Right forelimb (tissue), 1 donor: ENCODE measurements at regions not wholly inside any gene's neighbourhood (a gene's known extent, or its start where the extent isn't known, plus 50 kb on each side); places are given as distances from the start of the nearest gene placed in this dataset.
"Not testable (repeated sequence)": the region's sequence is repeated elsewhere in the genome, so short reads cannot be mapped to it uniquely, and the experiment has no call there.

Source experiments
- DNase-seq: peaks from one replicate; pipeline ENCODE4 v3.0.0-alpha.2; 2018

DNA sequence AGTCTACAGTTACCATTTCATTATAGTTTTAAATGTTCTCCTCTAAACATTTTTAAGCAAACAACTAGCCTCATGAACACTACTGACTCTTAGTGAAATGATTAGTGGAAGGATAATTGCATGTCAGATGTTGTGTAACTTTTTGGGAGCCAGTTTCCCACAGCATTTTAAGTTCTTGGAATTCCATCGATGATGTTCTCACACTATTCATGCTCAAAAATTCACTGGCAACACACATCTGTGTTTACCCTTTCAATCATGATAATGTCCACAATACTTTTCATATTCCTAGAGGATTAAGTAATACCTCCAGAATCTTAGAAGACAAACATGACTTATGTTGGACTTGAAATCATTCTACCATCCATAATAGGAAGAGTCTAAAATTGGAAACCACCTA, 678.1 kb upstream of the ID4 start:
- DNase-seq: no peak

DNA sequence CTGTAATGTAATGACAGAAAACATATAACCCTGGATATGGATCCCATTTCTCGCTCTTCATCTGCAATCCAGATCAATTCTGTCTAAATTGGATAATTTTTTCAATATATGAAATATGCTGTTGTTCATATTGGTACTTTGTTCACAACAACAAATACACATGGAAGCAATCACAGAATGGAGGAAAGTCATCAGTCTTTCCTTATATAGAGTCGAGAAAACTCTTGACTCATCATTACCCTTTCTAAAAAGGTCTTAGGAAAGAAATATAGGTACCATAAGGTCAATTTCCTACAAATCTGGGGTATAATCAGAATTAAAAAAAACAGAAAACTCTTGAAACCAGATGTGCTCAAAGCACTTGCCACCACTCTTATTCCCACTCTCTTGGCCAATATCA, 677.6 kb upstream of the ID4 start:
- DNase-seq: no peak

DNA sequence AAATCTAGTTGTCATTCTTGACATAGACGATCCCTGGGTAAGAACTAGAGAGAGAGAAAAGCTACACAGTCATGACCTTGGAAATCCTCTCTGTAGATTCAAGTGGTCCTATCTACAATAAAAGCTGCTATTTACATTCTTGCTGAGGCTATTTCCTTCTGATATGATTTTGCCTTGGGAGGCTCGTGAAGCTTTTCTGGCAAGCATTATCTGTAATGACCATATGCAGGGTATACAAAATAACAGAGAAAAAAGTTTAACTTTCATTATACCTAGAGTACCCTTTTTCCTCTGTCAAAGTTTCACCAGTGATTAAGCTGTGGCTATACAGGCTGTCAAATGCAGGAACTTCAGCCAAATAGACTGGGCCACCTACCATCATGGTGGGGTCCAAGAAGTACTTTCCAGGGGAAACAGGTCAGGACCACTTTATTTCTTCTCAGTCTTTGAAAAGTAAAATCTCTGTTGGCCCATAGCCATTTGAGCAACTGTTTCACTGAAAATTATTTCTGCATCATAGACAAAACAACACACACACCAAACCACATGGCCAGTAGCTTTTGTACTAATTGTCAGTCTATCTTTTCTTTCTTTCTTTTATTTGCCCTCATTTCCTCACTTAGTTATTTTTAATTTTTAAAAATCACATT, 677.0 kb upstream of the ID4 start:
- no peak for DNase-seq

GRCh38 chr6:19167251-19167650, 669.9 kb upstream of the ID4 start:
- DNase-seq: no peak

- no peak for DNase-seq
Observed at GRCh38 chr6:19169366-19169765, 667.8 kb upstream of the ID4 start.

- DNase-seq: no peak
Observed at GRCh38 chr6:19175023-19175422, 662.1 kb upstream of the ID4 start.

- DNase-seq: peak; percentile 63
Observed at GRCh38 chr6:19180348-19181072, 656.7 kb upstream of the ID4 start.

DNA sequence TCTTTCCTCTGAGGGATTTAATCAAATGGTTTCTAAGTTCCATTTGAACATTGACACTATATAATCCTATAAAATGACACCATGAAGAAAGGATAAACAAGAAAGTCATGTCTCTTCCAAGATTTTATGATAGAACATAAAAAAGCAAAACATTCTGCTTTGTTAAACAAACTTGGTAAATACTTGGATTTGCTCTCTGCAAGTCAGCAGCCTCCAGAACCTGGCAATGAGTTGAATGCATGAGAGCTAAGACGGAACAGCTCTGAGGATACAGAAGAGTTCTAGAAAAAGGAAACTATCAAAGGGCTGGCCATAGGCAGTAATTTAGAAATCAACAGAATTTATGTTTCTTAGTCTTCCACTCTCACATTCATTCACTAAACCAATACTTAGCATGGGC, 656.0 kb upstream of the ID4 start:
- no peak for DNase-seq

- no peak for DNase-seq
Observed at GRCh38 chr6:19193624-19194023, 643.5 kb upstream of the ID4 start.

DNA sequence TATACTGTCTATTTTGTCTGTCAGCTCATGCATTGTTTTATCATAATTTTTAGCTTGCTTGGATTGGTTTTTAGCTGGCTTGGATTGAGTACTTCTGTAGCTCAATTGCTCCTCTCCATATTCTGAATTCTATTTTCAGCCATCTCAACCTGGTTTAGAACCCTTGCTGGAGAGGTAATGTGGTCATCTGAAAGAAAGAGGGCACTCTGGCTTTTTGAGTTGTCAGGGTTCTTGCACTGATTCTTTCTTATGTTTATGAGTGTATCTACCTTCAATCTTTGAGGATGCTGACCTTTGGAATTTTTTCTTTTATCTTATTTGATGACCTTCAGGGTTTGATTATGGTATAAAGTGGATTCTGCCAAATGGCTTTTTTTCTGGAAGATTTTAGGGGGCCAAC, 632.7 kb upstream of the ID4 start:
- DNase-seq: no peak

GRCh38 chr6:19205076-19205475, 632.1 kb upstream of the ID4 start:
- no peak for DNase-seq

DNA sequence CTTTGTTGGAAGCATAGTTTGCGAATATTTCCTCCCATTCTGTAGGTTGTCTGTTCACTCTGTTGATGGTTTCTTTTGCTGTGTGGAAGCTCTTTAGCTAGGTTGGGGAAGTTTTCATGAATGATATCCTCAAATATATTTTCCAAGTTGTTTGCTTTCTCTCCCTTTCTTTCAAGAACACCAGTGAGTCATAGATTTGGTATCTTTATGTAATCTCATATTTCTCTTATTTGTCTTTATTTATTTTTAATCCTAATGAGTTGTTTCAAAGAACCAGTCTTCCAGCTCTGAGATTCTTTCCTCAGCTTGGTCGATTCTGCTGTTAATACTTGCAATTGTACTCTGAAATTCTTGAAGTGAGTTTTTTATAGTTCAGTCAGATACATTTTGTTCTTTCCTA, 628.0 kb upstream of the ID4 start:
- no peak for DNase-seq

DNA sequence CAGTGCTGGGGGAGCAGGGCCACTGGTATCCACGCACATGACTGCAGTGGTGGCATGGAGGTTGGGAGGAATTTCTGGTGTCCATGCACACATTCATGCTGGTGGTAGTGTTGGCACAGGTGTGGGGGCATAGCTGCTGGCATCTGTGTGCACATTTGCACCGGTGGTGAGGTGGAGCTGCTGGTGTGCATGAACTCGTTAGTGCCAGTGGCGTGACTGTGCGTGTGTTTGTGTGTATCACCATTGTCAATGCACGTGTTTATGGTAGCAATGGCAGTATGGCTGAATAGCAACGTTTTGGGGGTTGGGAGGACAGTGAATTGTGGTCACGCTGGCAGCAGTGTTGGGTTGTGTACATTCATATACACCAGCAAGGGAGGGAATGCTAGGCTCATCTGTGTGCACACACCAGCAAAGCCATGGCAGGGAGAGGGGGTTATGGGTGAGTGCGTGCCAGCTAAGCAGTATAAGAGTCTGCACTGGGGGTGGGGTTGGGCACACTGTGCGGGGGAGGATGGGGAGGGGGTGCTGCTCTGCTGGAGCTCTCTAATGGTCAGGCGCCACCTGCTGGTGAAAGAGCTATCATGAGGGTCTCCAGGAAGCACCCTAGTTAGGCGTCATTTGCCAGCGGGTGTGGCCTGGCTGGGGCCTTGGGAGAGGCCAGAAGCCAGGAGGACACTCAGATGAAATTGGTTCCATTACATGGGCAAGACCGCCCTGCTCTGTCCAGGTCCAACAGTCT, 626.1 kb upstream of the ID4 start:
- no peak for DNase-seq

- no peak for DNase-seq
Observed at GRCh38 chr6:19214231-19214630, 622.9 kb upstream of the ID4 start.

GRCh38 chr6:19219931-19220330, 617.2 kb upstream of the ID4 start:
- no peak for DNase-seq

DNA sequence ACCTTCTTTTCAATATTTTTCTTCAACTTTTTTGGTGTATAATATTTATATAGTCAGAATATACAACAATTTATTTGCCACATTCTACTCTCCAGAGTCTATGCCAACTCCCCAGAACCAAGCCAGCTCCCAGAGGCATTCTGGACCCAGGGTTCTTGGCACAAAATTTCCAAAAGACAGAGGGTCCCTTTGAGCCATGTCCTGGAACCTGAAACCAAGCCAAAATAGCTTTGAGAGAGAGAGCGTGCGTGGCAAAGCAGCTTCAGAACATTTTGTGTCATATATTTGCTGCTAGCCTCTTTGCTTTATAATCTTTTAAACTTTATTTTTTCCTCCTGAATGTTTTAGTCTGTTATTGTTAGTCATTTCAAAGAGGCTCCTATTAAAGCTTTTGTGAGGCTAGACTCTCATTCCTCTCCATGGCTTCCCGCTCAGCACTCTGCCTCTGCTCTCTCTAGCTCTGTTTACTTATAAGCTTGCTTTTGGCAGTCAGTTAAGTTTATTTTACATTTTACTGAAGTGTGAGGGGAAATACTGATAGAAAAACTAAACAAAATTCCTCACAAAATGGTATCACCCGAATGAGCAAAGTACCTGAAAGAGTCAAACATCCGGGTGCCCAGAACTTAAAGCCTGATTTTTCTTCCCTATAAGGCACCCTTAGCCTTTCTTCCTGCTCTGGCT, 605.1 kb upstream of the ID4 start:
- DNase-seq: no peak

- DNase-seq: no peak
Observed at GRCh38 chr6:19245656-19246055, 591.5 kb upstream of the ID4 start.

DNA sequence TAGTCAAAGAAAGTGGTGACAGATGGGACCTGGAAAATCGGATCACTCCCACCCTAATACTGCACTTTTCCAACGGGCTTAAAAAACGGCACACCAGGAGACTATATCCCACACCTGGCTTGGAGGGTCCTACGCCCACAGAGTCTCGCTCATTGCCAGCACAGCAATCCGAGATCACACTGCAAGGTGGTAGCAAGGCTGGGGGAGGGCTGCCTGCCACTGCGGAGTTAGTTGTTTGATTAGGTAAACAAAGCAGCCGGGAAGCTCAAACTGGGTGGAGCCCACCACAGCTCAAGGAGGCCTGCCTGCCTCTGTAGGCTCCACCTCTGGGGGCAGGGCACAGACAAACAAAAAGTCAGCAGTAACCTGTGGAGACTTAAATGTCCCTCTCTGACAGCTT, 590.0 kb upstream of the ID4 start:
- DNase-seq: not testable (repeated sequence)

DNA sequence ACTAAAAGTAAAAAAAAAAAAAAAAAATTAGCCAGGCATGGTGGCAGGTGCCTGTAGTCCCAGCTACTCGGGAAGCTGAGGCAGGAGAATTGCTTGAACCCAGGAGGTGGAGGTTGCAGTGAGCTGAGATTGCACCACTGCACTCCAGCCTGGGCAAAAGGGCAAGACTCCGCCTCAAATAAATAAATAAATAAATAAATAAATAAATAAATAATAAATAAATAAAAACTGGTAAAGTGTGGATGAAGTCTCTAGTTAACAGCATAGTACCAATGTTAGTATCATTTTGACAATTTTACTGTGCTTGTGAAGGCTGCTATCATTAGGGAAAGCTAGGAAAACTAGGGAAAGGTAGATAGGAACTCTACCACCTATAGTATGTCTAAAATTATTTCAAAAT, 581.0 kb upstream of the ID4 start:
- DNase-seq: not testable (repeated sequence)

DNA sequence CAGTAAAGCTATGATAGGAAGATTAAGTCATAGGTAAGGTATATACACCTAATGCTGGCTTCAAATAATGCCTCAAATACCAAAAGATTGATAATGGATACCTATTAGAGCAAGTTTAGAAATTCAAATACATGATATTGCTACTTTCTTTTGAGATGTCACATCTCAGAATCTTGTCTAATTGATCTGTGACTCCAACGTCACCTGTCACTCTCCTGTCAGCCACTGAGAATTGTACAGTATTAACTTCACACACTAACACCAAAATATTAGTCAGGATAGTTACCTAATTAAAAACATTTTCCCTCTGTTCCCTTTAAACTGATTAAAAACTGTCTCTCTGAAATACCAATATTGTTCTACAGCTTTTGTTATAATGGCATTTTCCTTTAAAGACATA, 575.5 kb upstream of the ID4 start:
- DNase-seq: no peak

GRCh38 chr6:19268117-19268516, 569.1 kb upstream of the ID4 start:
- no peak for DNase-seq

DNA sequence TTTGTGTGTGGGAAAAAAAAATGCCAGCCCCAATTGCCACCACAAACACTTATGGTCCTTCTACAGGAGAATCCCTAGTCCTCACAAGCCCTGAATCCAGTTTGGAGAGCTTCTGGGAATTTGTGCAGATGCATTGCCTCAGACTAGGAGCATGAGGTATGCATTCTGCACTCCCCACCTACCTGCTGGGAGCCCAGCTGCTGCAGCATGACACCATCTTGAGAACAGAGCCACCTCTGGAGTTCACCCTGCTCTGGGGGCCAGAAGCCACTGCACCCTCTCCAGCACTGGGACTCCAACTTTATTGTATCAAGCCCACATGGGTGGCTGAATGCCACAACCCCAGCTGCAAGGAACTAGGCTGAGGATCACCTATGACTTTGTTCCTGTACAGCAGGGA, 568.5 kb upstream of the ID4 start:
- no peak for DNase-seq

DNA sequence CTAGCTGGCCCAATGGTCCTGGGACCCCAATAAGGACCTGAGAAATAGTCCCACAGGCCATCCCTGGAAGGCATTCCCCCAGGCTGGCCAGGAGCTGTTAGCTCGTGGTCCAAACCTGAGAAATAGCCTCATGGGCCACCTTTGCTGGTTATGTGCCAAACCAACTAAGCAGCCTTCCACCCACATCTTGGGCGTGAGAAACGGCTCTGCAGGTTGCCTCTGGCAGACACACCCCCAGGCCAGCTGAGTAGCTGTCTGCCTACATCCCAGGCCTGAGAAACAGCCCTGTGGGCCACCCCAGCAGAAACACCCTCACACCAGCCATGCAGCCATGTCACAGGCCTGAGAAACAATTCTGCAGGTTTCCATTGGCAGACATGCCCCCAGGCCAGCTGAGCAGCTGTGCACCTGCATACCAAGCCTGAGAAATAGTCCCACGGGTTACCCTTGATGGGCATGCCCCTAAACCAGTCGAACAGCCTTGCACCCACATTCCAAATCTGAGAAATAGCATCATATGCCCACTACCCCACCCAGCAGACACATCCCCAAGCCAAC, 567.8 kb upstream of the ID4 start:
- no peak for DNase-seq
